Lung (tissue), 11 donors: ENCODE measurements at regions not wholly inside any gene's neighbourhood (a gene's known extent, or its start where the extent isn't known, plus 50 kb on each side); places are given as distances from the start of the nearest gene placed in this dataset.
"Not testable (repeated sequence)": the region's sequence is repeated elsewhere in the genome, so short reads cannot be mapped to it uniquely, and the experiment has no call there.

Experiments
- ATAC-seq: fragments of 200-7000 bp; cut with Tn5 transposase; one replicate; pipeline ENCODE4 v1.9.1; 2020; ENCODE audit warnings: moderate number of reproducible peaks; ENCODE audit not compliant: insufficient read depth, low FRiP score
- DNase-seq, 3 donors: peaks; one replicate each; pipeline ENCODE4 v3.0.0-alpha.2; 2013 to 2017
- H3K27ac ChIP-seq, 2 donors: one replicate each; pipeline ENCODE4 v1.5.1; 2013; ENCODE audit warnings: mild to moderate bottlenecking in 2 of 2, moderate library complexity in 2 of 2, control low read depth in 1 of 2, inconsistent platforms in 1 of 2, low read depth in 1 of 2, low read length in 1 of 2
- H3K27me3 ChIP-seq, 3 donors: one replicate each; pipeline ENCODE4 v1.5.1; 2013; ENCODE audit warnings: low read length in 2 of 3; ENCODE audit not compliant: control insufficient read depth in 3 of 3, insufficient read depth in 3 of 3
- H3K36me3 ChIP-seq, 4 donors: one replicate each; pipeline ENCODE4 v1.5.1; 2013; ENCODE audit warnings: low read length in 4 of 4, mild to moderate bottlenecking in 1 of 4, moderate library complexity in 1 of 4; ENCODE audit not compliant: control insufficient read depth in 4 of 4, insufficient read depth in 4 of 4
- H3K4me1 ChIP-seq, 5 donors: one replicate each; pipeline ENCODE4 v1.5.1; 2013; ENCODE audit warnings: low read length in 5 of 5, mild to moderate bottlenecking in 2 of 5, moderate library complexity in 1 of 5; ENCODE audit not compliant: control insufficient read depth in 5 of 5, insufficient read depth in 5 of 5
- H3K4me3 ChIP-seq: one replicate; pipeline ENCODE4 v1.5.1; 2013; ENCODE audit warnings: mild to moderate bottlenecking, control low read depth, moderate library complexity
- H3K9ac ChIP-seq, 2 donors: one replicate each; pipeline ENCODE4 v1.5.1; 2013; ENCODE audit warnings: low read length in 2 of 2, control low read depth in 1 of 2; ENCODE audit not compliant: insufficient read depth in 1 of 2
- H3K9me3 ChIP-seq, 4 donors: one replicate each; pipeline ENCODE4 v1.5.1; 2013; ENCODE audit warnings: low read length in 3 of 4, mild to moderate bottlenecking in 1 of 4, moderate library complexity in 1 of 4; ENCODE audit not compliant: control insufficient read depth in 4 of 4, insufficient read depth in 3 of 4
- WGBS, 2 donors: extraction: QIAGEN DNeasy Blood & Tissue Kit; methylation state at CpG; one replicate each; pipeline ENCODE4 v1.1.7; 2013; 5-methylcytosine and 5-hydroxymethylcytosine counted together
- TF ChIP-seq, protein P1 (sequence below): IDR thresholded peaks from 2 replicates; pipeline ENCODE4 v1.5.1; 2012; ENCODE audit warnings: mild to moderate bottlenecking; ENCODE audit errors: control extremely low read depth, extremely low read depth
- donor health status: control.
- donor health status: control.
- donor health status: Bipolar disorder and iron deficiency.
- donor health status: healthy.
- donor health status: DM: yes; HTN: yes; CAD: no.

DNA sequence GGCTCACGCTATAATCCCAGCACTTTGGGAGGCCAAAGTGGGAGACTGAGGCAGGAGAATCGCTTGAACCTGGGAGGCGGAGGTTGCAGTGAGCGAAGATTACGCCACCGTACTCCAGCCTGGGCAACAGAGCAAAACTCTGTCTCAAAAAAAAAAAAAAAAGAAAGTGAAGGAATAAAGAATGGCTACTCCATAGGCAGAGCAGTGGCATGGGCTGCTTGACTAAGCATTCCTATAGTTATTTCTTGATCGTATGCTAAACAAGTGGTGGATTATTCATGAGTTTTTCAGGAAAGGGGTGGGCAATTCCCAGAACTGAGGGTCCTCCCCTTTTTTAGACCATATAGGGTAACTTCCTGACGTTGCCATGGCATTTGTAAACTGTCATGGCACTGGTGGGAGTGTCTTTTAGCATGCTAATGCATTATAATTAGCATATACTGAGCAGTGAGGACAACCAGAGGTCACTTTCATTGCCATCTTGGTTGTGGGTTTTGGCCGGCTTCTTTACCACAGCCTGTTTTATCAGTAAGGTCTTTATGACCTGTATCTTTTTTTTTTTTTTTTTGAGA lies 130.9 kb upstream of the PARD3 start:
- not testable (repeated sequence) for DNase-seq, H3K4me3 ChIP-seq
- WGBS, 2 donors, result 94 to 97% methylated on average over 9 of the region's 9 CpGs

DNA sequence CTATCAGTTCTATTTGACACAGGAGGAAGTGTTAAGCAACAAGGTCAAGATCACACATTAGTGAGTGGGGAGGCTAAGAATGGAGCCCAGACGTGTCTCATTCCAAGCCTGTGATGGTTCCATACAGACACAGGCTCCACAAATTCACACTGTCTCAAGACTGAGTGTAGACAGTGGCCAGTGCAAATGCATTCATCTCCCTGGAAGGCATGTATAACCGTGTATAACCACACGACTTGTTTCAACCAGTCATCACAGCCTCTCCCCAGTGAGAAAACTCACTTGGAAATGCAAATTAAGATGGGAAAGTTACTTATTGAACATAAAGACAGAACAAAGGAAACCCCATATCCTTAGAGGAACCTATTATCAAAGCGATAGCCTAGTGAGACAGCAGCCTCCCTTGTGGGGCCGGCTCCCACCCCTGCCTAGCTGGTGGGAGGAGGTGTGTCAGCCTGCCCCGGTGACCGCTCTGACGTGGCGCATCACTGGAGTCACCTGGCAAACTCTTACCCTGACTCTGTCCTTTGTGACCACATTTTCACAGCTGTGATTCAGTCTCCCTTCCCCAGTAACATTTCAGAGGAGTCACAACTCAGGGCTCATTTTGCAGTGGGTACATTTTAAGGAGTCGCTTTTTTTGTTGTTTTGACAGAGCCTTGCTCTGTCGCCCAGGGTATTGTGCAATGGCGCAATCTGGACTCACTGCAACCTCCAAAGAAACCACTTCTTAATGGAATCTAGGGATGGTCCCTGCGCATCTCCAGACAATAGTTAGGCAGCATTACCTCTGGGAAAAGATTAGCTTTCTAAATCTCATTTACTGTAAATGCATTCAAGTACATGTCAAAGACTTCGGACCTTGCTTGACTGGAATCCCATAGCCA lies 126.6 kb upstream of the PARD3 start:
- H3K4me1 ChIP-seq, result no peaks in the 10 kb centered on the region
- ATAC-seq, result no peak
- no peaks in the 10 kb centered on the region for H3K36me3 ChIP-seq
- no peak overlapping the region for H3K4me3 ChIP-seq
- DNase-seq, result no peak
- H3K9me3 ChIP-seq, result no peaks in the 10 kb centered on the region
- WGBS, 2 donors, result 85 to 92% methylated on average over 14 of the region's 14 CpGs
- H3K27ac ChIP-seq, result no peak overlapping the region
- TF ChIP-seq, protein P1, sequence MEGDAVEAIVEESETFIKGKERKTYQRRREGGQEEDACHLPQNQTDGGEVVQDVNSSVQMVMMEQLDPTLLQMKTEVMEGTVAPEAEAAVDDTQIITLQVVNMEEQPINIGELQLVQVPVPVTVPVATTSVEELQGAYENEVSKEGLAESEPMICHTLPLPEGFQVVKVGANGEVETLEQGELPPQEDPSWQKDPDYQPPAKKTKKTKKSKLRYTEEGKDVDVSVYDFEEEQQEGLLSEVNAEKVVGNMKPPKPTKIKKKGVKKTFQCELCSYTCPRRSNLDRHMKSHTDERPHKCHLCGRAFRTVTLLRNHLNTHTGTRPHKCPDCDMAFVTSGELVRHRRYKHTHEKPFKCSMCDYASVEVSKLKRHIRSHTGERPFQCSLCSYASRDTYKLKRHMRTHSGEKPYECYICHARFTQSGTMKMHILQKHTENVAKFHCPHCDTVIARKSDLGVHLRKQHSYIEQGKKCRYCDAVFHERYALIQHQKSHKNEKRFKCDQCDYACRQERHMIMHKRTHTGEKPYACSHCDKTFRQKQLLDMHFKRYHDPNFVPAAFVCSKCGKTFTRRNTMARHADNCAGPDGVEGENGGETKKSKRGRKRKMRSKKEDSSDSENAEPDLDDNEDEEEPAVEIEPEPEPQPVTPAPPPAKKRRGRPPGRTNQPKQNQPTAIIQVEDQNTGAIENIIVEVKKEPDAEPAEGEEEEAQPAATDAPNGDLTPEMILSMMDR, result no peak
- no peak overlapping the region for H3K9ac ChIP-seq
- no peaks in the 10 kb centered on the region for H3K27me3 ChIP-seq

More for the DNA sequence above, 130.9 kb upstream of the PARD3 start:
- not testable (repeated sequence) for H3K9me3 ChIP-seq, H3K27ac ChIP-seq, ATAC-seq, H3K9ac ChIP-seq, H3K36me3 ChIP-seq, H3K27me3 ChIP-seq, H3K4me1 ChIP-seq

DNA sequence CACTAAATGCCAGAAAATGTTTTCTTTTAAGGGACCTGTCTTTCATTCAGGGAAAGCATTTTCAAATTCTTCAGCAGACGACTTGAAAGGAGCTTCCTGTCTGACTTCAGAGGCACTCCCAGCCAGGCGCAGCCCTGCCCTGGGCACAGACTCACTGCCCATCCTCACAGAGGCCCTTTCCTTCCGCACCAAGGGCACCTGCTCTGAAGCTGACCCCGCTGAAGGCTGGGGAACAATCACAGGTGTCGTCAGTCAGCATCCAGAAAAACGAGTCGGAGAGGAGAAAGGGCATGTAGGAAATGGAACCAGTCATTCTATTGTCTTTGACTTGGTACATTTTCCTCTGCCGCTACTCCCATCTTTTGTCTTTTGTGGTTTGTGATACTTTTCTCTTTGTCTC lies 125.3 kb upstream of the PARD3 start:
- DNase-seq (no peak), ATAC-seq (no peak)
- WGBS, 2 donors, result 57 to 65% methylated on average over 8 of the region's 8 CpGs
- Histone ChIP-seq H3K36me3 (no peaks in the 10 kb centered on the region), H3K9me3 (no peaks in the 10 kb centered on the region), H3K4me1 (no peaks in the 10 kb centered on the region), H3K27ac (no peak overlapping the region), H3K9ac (no peak overlapping the region), H3K4me3 (no peak overlapping the region), H3K27me3 (no peaks in the 10 kb centered on the region)
- TF ChIP-seq, protein P1, result no peak

DNA sequence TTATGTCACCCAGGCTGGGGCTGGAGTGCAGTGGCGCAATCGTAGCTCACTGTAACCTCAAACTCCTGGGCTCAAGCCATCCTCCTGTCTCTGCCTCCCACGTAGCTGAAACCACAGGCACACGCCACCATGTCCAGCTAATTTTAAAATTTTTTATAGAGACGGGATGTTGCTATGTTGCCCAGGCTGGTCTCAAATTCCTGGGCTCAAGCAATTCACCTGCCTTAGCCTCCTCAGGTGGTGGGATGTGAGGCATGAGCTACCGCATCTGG lies 123.2 kb upstream of the PARD3 start:
- H3K4me3 ChIP-seq, result no peak overlapping the region
- WGBS, 2 donors, result 84 to 91% methylated on average over 6 of the region's 6 CpGs

More for the DNA sequence above, 123.2 kb upstream of the PARD3 start:
- ATAC-seq, result no peak
- H3K4me1 ChIP-seq, result peaks cover 0 to 4% (median 0%) of the 10 kb centered on the region in 5 donors
- H3K27ac ChIP-seq, result no peak overlapping the region
- no peaks in the 10 kb centered on the region for H3K9me3 ChIP-seq
- no peaks in the 10 kb centered on the region for H3K27me3 ChIP-seq
- no peak for DNase-seq
- TF ChIP-seq, protein P1, result no peak
- H3K9ac ChIP-seq, result no peak overlapping the region
- H3K36me3 ChIP-seq, result no peaks in the 10 kb centered on the region
